ENCODE measurements at regions not wholly inside any gene's neighbourhood (a gene's known extent, or its start where the extent isn't known, plus 50 kb on each side); places are given as distances from the start of the nearest gene placed in this dataset.

GRCh38 chr13:64197232-64197631 is 2781.6 kb upstream of the PCDH20 start (continued):
- TF ChIP-seq ATF6 (CRISPR knock-in tag; IDR thresholded peaks at IDR 0.05) = no peak
- TF ChIP-seq USF2 (CRISPR knock-in tag; IDR thresholded peaks at IDR 0.05) = no peak

GRCh38 chr13:64186503-64187250 is 2771.0 kb upstream of the PCDH20 start:
- Mint-ChIP-seq H3K4me1 (no peaks in the 10 kb centered on the region), H3K4me3 (no peak overlapping the region), H3K9me3 (no peaks in the 10 kb centered on the region), H3K27ac (no peak overlapping the region), H3K36me3 (no peaks in the 10 kb centered on the region), H3K27me3 (ENCODE audit: low read depth) (no peaks in the 10 kb centered on the region)
- TF ChIP-seq SMAD3 (CRISPR knock-in tag; IDR thresholded peaks at IDR 0.05; ENCODE audit: borderline replicate concordance) (no peak), ZNF671 (CRISPR knock-in tag; IDR thresholded peaks at IDR 0.05) (no peak), ZBTB43 (CRISPR knock-in tag; IDR thresholded peaks at IDR 0.05) (no peak), TP53 (CRISPR knock-in tag; IDR thresholded peaks at IDR 0.05) (no peak), ZNF423 (CRISPR knock-in tag; IDR thresholded peaks at IDR 0.05) (no peak), CTCF (IDR thresholded peaks at IDR 0.05) (no peak), ZNF138 (CRISPR knock-in tag; conservative IDR thresholded peaks at IDR 0.05) (no peak), CREM (CRISPR knock-in tag; IDR thresholded peaks at IDR 0.05) (no peak), ELF4 (CRISPR knock-in tag; IDR thresholded peaks at IDR 0.05; ENCODE audit: low read depth) (no peak), ZNF512 (CRISPR knock-in tag; IDR thresholded peaks at IDR 0.05; ENCODE audit: borderline replicate concordance) (no peak), ARID4B (CRISPR knock-in tag; IDR thresholded peaks at IDR 0.05; ENCODE audit: borderline replicate concordance) (no peak), ZNF416 (CRISPR knock-in tag; IDR thresholded peaks at IDR 0.05) (no peak), HMGA2 (CRISPR knock-in tag; IDR thresholded peaks at IDR 0.05) (no peak), FOXK1 (CRISPR knock-in tag; IDR thresholded peaks at IDR 0.05) (no peak), E2F1 (CRISPR knock-in tag; IDR thresholded peaks at IDR 0.05) (no peak), ZBTB21 (CRISPR knock-in tag; IDR thresholded peaks at IDR 0.05; ENCODE audit: borderline replicate concordance) (no peak), ZNF396 (CRISPR knock-in tag; IDR thresholded peaks at IDR 0.05; ENCODE audit: borderline replicate concordance) (no peak), NFYB (CRISPR knock-in tag; conservative IDR thresholded peaks at IDR 0.05; ENCODE audit: low read depth) (no peak)
- DNase-seq (ENCODE audit: low spot score) (no peak), ATAC-seq (no peak)
- POLR2A ChIA-PET = no interaction called here
- CTCF ChIA-PET = no interaction called here
